Kidney (tissue), 13 donors: ENCODE measurements at regions not wholly inside any gene's neighbourhood (a gene's known extent, or its start where the extent isn't known, plus 50 kb on each side); places are given as distances from the start of the nearest gene placed in this dataset.
"Not testable (repeated sequence)": the region's sequence is repeated elsewhere in the genome, so short reads cannot be mapped to it uniquely, and the experiment has no call there.

ENCODE experiments used
- DNase-seq, 5 donors: peaks; one replicate each; pipeline ENCODE4 v3.0.0-alpha.2; 2013 to 2020
- FAIRE-seq: peaks from 2 replicates; lab custom pipeline; 2012; peaks lifted over from hg19 to GRCh38; lab: Jason Lieb, UNC
- H3K27ac ChIP-seq, 2 donors: one replicate each; pipeline ENCODE4 v1.7.0; 2013; ENCODE audit warnings: low read depth in 2 of 2, low read length in 2 of 2, inconsistent platforms in 1 of 2
- H3K27me3 ChIP-seq: one replicate; pipeline ENCODE4 v1.7.1; 2013; ENCODE audit warnings: low read length, inconsistent platforms; ENCODE audit not compliant: control insufficient read depth, insufficient read depth
- H3K36me3 ChIP-seq, 3 donors: one replicate each; pipeline versions ENCODE4 v1.7.0 to v1.7.1; 2013; ENCODE audit warnings: low read length in 3 of 3, control low read depth in 1 of 3, inconsistent platforms in 1 of 3; ENCODE audit not compliant: insufficient read depth in 3 of 3, control insufficient read depth in 2 of 3
- H3K4me1 ChIP-seq, 3 donors: one replicate each; pipeline versions ENCODE4 v1.7.0 to v1.7.1; 2013; ENCODE audit warnings: low read length in 3 of 3, inconsistent platforms in 1 of 3, low read depth in 1 of 3; ENCODE audit not compliant: control insufficient read depth in 2 of 3, insufficient read depth in 2 of 3
- H3K4me3 ChIP-seq, 3 donors: one replicate each; pipeline versions ENCODE4 v1.7.0 to v1.8.1; 2013; ENCODE audit warnings: low read length in 3 of 3, control low read depth in 1 of 3, inconsistent platforms in 1 of 3
- H3K9ac ChIP-seq, 3 donors: one replicate each; pipeline versions ENCODE4 v1.7.0 to v1.7.1; 2013; ENCODE audit warnings: low read length in 3 of 3, control low read depth in 1 of 3, inconsistent platforms in 1 of 3
- H3K9me3 ChIP-seq, 3 donors: one replicate each; pipeline versions ENCODE4 v1.7.0 to v1.7.1; 2013; ENCODE audit warnings: low read length in 3 of 3, control low read depth in 1 of 3, inconsistent platforms in 1 of 3; ENCODE audit not compliant: control insufficient read depth in 2 of 3, insufficient read depth in 1 of 3
- intact Hi-C: fragments of 100-400 bp; cut with DNase I; formaldehyde crosslinking; loops from one replicate; pipeline ENCODE4 v1.11.1; 2022
- TF ChIP-seq, protein P1 (sequence below): IDR thresholded peaks from 3 replicates; pipeline ENCODE4 v1.5.1; 2012; ENCODE audit warnings: mild to moderate bottlenecking, moderate library complexity, borderline replicate concordance; ENCODE audit not compliant: insufficient read depth; ENCODE audit errors: extremely low read depth
- donor health status: control.
- donor health status: control.
- donor health status: control.
- donor health status: control.
- donor health status: control.
- donor health status: DM: yes; HTN: yes; CAD: no.
- donor health status: Normal renal cell carcinoma (clear cell type).

GRCh38 chrX:123801901-123802300 is 58.0 kb upstream of the XIAP start:
- H3K9me3 ChIP-seq: no peaks in the 10 kb centered on the region
- H3K27me3 ChIP-seq: no peaks in the 10 kb centered on the region
- FAIRE-seq: no peak
- no peak overlapping the region for H3K9ac ChIP-seq
- TF ChIP-seq, protein P1, sequence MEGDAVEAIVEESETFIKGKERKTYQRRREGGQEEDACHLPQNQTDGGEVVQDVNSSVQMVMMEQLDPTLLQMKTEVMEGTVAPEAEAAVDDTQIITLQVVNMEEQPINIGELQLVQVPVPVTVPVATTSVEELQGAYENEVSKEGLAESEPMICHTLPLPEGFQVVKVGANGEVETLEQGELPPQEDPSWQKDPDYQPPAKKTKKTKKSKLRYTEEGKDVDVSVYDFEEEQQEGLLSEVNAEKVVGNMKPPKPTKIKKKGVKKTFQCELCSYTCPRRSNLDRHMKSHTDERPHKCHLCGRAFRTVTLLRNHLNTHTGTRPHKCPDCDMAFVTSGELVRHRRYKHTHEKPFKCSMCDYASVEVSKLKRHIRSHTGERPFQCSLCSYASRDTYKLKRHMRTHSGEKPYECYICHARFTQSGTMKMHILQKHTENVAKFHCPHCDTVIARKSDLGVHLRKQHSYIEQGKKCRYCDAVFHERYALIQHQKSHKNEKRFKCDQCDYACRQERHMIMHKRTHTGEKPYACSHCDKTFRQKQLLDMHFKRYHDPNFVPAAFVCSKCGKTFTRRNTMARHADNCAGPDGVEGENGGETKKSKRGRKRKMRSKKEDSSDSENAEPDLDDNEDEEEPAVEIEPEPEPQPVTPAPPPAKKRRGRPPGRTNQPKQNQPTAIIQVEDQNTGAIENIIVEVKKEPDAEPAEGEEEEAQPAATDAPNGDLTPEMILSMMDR: no peak
- no peak for DNase-seq
- H3K27ac ChIP-seq: no peak overlapping the region
- intact Hi-C loops: no loop called here
- H3K36me3 ChIP-seq: no peaks in the 10 kb centered on the region
- no peaks in the 10 kb centered on the region for H3K4me1 ChIP-seq
- H3K4me3 ChIP-seq: no peak overlapping the region

- Histone ChIP-seq H3K4me1 (no peaks in the 10 kb centered on the region), H3K9ac (no peak overlapping the region), H3K36me3 (no peaks in the 10 kb centered on the region), H3K4me3 (no peak overlapping the region), H3K9me3 (no peaks in the 10 kb centered on the region), H3K27ac (no peak overlapping the region), H3K27me3 (no peaks in the 10 kb centered on the region)
- intact Hi-C loops: no loop called here
- peak in 1 of 5 donors; percentile 49 for DNase-seq
- no peak for FAIRE-seq
- TF ChIP-seq, protein P1: no peak
Measured at GRCh38 chrX:123803331-123803983, 56.4 kb upstream of the XIAP start.

GRCh38 chrX:123803984-123804365 is 55.9 kb upstream of the XIAP start:
- intact Hi-C loops, H3K36me3 ChIP-seq, H3K27ac ChIP-seq, H3K9ac ChIP-seq, FAIRE-seq, H3K4me1 ChIP-seq, H3K4me3 ChIP-seq, DNase-seq, H3K9me3 ChIP-seq, H3K27me3 ChIP-seq: not testable (repeated sequence)

GRCh38 chrX:123807835-123808416 is 51.9 kb upstream of the XIAP start:
- DNase-seq (no peak), FAIRE-seq (no peak)
- TF ChIP-seq, protein P1: no peak
- no peaks in the 10 kb centered on the region for H3K4me1 ChIP-seq
- intact Hi-C loops: no loop called here
- H3K27ac ChIP-seq: no peak overlapping the region
- no peaks in the 10 kb centered on the region for H3K27me3 ChIP-seq
- no peak overlapping the region for H3K9ac ChIP-seq
- no peak overlapping the region for H3K4me3 ChIP-seq
- H3K9me3 ChIP-seq: no peaks in the 10 kb centered on the region
- H3K36me3 ChIP-seq: no peaks in the 10 kb centered on the region
